B cell (primary cell): ENCODE measurements at regions not wholly inside any gene's neighbourhood (a gene's known extent, or its start where the extent isn't known, plus 50 kb on each side); places are given as distances from the start of the nearest gene placed in this dataset.

Source experiments
- CTCF ChIP-seq: fragments of 200-600 bp; IDR thresholded peaks from one replicate; pipeline ENCODE4 v1.8.0; 2022; ENCODE audit warnings: antibody characterized with exemption, mild to moderate bottlenecking
- EZH2 ChIP-seq: IDR thresholded peaks from 2 replicates; pipeline ENCODE4 v1.6.1; 2012; ENCODE audit warnings: borderline replicate concordance, low read depth, mild to moderate bottlenecking, moderate library complexity, low read length; ENCODE audit not compliant: insufficient read depth, poor library complexity, severe bottlenecking

GRCh38 chr14:54104601-54105145 lies 148.0 kb upstream of the BMP4 start:
- TF ChIP-seq CTCF: no peak
- TF ChIP-seq EZH2: no peak
